IMR-90 (cell line): ENCODE measurements at regions not wholly inside any gene's neighbourhood (a gene's known extent, or its start where the extent isn't known, plus 50 kb on each side); places are given as distances from the start of the nearest gene placed in this dataset.

Experiments used
- BHLHE40 ChIP-seq: fragments of 150-350 bp; IDR thresholded peaks from 2 replicates; pipeline ENCODE4 v1.6.1; 2016; ENCODE audit warnings: mild to moderate bottlenecking, low read depth, low read length
- CEBPB ChIP-seq: IDR thresholded peaks from 2 replicates; pipeline ENCODE4 v1.6.1; 2012; ENCODE audit warnings: low read depth, low read length, improper control_type of control experiment
- FOS ChIP-seq: fragments of 150-350 bp; IDR thresholded peaks from 2 replicates; pipeline ENCODE4 v1.6.1; 2016; ENCODE audit warnings: low read depth, low read length
- MAFK ChIP-seq: IDR thresholded peaks from 2 replicates; pipeline ENCODE4 v1.6.1; 2012; ENCODE audit warnings: low read depth, low read length, improper control_type of control experiment
- MXI1 ChIP-seq: IDR thresholded peaks from 2 replicates; pipeline ENCODE4 v1.6.1; 2012; ENCODE audit warnings: low read depth, mild to moderate bottlenecking, low read length, moderate library complexity, borderline replicate concordance
- POLR2A ChIP-seq: IDR thresholded peaks from 2 replicates; pipeline ENCODE4 v1.6.1; 2012; ENCODE audit warnings: mild to moderate bottlenecking, low read depth, low read length
- RAD21 ChIP-seq: IDR thresholded peaks from 2 replicates; pipeline ENCODE4 v1.6.1; 2012; ENCODE audit warnings: low read length, improper control_type of control experiment
- RCOR1 ChIP-seq: IDR thresholded peaks from 2 replicates; pipeline ENCODE4 v1.6.1; 2012; ENCODE audit warnings: mild to moderate bottlenecking, low read length, improper control_type of control experiment; ENCODE audit not compliant: insufficient replicate concordance
- RFX5 ChIP-seq: IDR thresholded peaks from 2 replicates; pipeline ENCODE4 v1.8.0; 2012; ENCODE audit warnings: low read depth, mild to moderate bottlenecking, low read length, moderate library complexity
- SMC3 ChIP-seq: fragments of 150-350 bp; IDR thresholded peaks from 2 replicates; pipeline ENCODE4 v1.6.1; 2016; ENCODE audit warnings: low read depth, mild to moderate bottlenecking, antibody characterized with exemption, low read length, moderate library complexity
- TF ChIP-seq, protein P1 (sequence below): conservative IDR thresholded peaks from 2 replicates; pipeline ENCODE4 v1.5.1; 2012; ENCODE audit warnings: mild to moderate bottlenecking, low read depth, low read length, improper control_type of control experiment
- TF ChIP-seq, protein P2 (sequence below): fragments of 150-350 bp; IDR thresholded peaks from 2 replicates; pipeline ENCODE4 v1.6.1; 2017; ENCODE audit warnings: mild to moderate bottlenecking, antibody characterized with exemption, low read length, low read depth

- TF ChIP-seq, protein P1, sequence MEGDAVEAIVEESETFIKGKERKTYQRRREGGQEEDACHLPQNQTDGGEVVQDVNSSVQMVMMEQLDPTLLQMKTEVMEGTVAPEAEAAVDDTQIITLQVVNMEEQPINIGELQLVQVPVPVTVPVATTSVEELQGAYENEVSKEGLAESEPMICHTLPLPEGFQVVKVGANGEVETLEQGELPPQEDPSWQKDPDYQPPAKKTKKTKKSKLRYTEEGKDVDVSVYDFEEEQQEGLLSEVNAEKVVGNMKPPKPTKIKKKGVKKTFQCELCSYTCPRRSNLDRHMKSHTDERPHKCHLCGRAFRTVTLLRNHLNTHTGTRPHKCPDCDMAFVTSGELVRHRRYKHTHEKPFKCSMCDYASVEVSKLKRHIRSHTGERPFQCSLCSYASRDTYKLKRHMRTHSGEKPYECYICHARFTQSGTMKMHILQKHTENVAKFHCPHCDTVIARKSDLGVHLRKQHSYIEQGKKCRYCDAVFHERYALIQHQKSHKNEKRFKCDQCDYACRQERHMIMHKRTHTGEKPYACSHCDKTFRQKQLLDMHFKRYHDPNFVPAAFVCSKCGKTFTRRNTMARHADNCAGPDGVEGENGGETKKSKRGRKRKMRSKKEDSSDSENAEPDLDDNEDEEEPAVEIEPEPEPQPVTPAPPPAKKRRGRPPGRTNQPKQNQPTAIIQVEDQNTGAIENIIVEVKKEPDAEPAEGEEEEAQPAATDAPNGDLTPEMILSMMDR = no peak
- TF ChIP-seq CEBPB (no peak), RCOR1 (no peak), POLR2A (no peak), MAFK (no peak), MXI1 (no peak), SMC3 (no peak), BHLHE40 (no peak), RFX5 (no peak), RAD21 (no peak), FOS (no peak)
- TF ChIP-seq, protein P2, sequence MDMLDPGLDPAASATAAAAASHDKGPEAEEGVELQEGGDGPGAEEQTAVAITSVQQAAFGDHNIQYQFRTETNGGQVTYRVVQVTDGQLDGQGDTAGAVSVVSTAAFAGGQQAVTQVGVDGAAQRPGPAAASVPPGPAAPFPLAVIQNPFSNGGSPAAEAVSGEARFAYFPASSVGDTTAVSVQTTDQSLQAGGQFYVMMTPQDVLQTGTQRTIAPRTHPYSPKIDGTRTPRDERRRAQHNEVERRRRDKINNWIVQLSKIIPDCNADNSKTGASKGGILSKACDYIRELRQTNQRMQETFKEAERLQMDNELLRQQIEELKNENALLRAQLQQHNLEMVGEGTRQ = no peak
Measured at GRCh38 chr2:220337611-220338440, 710.4 kb downstream of the SLC4A3 start.
